ENCODE measurements at regions not wholly inside any gene's neighbourhood (a gene's known extent, or its start where the extent isn't known, plus 50 kb on each side); places are given as distances from the start of the nearest gene placed in this dataset.

GRCh38 chr3:178451799-178452198 lies 84.4 kb upstream of the KCNMB2 start:
- TF ChIP-seq POLR2AphosphoS5 (IDR thresholded peaks at IDR 0.05; ENCODE audit: low read depth, low read length) = no peak
- no peak for TF ChIP-seq POLR2A (IDR thresholded peaks at IDR 0.05; ENCODE audit: low read depth, low read length)
- TF ChIP-seq SPI1 (IDR thresholded peaks at IDR 0.05; ENCODE audit: low read depth, low read length) = no peak
- no peak for TF ChIP-seq PAX5 (IDR thresholded peaks at IDR 0.05; ENCODE audit: insufficient read depth, low read length, severe bottlenecking)

All from GM12891 (cell line).